ENCODE measurements at regions not wholly inside any gene's neighbourhood (a gene's known extent, or its start where the extent isn't known, plus 50 kb on each side); places are given as distances from the start of the nearest gene placed in this dataset.

DNA sequence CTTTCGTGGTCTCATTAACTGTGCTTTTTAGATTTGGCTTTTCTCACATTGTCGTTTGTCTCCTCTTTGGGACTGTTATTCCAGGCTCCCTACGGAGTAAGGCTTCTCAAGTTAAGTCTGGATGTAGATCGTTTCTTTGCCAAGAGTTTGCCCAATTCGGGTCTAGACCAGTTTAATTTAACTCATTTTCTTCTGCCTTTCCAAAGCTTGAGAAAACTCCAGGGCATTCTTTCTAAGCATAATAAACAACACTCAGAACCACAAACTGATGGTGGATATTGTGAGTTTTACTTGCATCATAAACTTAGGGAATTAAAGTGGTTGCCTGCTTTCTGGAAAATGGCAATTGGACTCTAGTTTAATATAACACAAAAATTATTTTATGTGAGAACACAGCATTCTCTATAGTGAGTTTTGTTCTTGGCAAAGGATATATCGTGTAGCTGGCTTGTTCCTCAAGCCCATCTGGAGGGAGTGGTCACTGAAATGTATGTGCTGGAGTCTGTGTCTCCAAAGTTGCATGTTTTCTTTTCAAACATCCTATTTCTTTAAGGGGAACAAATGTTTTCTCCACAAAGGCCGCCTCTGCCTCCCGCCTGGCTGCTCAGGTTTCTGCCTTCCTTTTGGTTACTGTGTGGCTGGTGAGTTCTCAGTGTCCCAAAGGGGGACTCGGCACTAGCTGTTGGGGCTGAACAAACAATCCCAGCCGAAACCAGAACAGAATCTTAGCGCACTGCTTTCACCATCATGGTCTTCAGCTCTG lies 211.3 kb upstream of the FBN2 start:
- DNase-seq, result no peak

DNA sequence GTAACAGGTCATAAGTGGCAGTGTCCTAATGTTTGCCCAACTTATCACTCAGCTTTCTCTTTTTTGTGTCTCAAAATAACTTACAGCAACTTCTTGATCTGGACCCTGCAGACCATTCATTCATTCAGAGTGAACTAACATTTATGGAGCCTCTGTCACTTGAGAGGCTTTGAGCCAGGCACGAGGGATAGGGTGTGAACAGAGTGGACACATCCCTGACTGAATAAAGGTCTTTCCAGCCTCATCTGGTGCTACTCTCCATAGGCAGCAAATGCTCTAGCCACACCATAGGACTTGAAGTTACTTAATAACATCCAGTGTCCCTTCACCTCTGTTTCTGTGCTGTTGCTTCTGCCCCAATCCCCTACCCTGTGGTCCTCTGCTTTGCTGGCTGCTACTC lies 212.1 kb upstream of the FBN2 start:
- DNase-seq, result no peak

DNA sequence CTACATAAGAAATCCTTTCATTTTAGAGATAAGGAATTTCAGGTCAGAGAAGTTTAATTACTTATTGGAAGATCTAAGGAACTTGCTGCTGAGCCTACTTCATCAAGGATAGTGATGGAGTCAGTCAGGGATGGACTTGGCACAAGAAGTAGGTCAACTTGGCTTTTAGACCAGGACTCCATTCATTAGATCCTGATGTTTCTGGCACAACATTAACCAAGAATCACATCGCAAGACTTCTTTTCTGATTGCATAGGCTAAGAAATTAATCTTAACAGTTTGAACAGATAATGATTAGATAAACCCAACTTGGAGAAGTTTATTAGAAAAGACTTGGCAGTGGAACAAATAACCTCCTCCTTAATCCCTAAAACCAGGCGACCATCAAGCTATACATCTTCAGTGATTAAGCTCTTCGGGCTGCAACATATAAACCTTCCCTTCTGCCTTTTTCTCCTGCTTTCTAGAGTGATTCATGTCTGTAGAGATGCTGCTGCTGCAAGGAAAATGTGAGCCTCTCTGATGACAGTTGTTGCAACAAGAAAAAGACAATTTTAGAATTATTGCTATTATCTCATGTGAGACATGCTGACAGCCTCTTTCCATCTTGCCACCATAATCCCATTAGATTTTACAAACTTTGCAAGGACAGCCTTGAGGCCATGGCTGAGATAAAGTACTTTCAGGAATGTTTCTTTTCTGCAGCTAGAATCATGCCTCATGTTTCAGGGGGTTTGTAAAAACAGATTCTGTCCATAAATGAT lies 207.9 kb upstream of the SLC27A6 start:
- no peak for DNase-seq

DNA sequence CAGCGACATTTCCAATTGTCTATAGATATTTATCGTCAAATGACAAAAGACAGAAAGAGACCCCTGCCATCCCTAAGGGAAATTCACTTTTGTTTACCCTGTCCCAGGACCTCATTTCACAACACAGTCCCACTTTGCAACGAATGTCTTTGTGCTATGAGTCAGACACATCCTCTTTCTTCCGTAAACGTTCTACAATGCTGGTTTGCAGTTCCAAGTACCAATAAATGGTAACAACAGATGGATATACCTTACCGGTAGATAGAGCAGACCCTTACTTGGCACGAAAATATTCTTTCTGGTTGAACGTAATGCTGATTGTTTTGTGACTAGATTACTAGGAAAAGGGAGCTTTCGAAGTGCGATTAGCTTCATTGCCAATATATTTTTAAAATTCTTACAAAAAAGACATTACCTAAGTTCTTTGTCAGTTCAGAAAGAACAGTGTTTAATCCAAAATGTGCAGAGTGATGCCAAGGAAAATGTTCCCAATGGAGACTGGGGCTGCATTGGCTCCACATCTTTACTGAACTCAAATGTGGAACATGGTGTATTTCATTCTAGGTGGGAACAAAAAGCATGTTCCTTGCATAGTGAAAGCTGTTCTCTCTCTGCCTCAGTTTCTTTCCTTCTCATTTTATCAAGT lies 202.5 kb upstream of the SLC27A6 start:
- DNase-seq, result no peak

DNA sequence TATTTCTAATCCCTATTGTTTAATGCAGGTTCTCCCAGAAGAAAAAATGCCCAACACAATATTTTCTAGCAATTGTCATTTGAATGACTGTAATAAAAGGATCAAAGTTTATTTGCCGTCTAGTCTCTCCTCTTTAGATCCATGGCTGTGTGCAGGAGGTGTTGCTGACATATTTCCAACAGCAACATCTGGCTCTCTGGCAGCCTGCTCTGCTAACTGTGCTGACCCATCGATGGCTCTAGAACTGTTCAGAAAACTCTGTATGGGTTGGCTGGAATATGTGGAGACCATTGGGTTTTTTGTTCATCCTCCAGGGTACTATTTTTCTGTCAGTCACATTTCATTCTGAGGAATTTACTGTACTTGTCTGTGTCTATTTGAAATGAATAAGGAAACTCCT lies 202.0 kb upstream of the SLC27A6 start:
- no peak for DNase-seq

DNA sequence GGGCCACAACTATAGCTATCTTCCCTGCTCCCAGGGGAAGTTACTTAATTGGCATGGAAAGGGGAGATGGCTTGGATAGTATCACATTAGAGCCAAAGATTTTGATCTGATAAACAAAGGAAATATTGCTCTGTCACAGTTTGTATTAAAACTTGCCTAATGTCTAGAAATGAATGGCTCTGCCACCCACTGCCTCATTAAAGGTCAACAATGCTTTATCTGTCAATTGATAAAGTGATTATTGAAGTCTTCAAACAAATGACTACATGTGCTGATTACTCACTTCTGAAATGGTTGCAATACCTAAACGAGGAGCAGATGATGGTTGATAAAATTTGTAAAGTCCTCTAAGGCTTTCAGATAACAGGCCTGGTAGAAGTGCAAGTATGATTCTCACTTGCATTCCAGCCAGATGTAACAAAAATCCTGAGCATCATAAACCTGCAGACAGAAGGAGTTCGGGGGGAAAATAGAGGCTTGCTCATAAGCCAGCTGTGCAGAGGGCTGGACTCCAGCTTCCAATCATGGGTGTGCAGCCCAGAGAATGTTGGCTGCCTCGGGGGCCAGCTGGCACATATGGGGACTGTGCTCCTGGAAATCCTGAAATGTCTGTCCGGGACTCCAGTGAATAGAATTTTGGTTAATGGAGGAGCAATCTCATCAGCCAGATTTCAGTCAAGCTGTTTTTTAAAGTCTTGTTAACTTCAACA lies 200.5 kb upstream of the SLC27A6 start:
- DNase-seq, result no peak

DNA sequence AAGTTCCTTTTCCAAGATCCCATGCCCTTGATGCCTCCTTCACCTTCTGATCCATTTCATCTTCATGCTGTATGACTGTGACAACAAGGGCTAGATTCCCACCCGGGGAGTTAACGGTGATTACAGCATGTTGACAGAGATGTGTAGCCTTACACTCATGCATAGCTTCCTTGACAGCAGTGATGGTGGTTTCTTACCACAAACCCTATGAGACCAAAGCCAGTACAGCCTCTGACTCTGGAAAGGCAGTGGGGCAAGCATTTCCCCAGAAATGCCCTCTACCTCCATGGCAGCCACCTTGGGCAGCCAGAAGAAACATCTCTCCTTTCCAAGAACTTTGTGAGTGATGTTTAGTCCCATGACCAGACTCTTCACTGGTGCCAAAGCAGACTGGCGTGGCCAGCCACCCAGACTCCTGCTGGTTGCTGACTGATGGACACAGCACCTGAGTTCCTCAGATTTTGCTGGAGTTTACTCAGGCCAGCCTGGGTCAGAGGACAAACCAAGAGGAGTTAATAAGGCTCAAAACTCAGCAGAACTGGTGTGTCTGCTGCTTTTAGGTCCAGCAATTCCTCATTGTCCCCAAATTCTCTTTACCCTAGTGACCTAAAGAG lies 199.7 kb upstream of the SLC27A6 start:
- no peak for DNase-seq

DNA sequence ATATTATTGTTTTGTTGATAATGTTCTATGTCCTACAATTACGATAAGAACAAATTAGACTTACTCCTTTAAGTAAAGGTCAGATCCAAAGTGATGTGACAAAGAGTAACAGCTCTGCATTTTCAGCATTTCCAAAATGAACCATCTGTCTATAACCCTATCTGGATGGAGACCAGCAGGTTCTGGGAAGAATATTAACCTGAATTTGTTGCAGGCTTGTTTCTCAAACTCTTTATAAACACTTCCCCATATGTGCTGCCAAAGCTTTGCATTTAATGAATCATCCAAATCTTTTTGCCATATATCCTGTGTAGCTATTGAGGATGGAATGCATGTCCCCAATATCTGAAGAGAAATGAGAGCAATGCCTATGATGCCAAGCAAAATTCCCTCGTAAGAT lies 198.9 kb upstream of the SLC27A6 start:
- no peak for DNase-seq

DNA sequence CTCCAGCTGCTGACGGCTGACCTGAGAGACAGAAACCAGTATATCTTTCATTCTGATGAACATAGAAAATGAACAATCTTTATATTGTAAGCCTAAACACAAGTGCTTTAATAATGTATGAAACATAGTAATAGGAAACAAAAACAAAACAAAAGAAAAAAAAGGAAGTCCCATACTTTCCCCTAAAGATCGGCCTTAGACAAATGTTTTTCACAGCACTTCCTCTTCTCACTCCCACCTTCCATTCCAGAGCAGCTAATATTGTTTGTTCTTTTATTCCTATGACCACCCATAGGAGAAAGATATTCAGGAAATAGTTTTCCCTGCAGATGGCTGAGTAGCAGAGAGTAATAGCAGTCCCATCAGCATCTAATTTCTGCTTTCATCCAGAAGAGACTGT lies 194.4 kb upstream of the SLC27A6 start:
- DNase-seq, result no peak

DNA sequence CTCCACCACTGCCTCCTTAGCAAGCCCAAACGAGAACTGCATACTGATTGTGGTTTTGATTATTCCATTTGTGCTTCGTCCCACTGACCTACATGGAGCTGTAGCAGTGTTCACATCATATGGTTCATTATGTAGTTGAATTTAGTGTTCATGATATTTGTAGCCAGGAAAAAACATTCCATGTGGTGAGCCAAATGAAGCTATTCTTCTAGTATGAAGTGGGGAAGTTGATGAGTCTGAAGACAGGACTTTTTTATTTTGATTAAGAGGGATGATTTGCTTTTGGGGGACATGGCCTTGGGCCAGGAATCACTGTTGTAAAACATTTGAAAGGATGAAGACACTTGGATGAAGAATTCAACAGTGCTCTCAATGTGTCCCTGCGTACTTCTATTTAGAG lies 192.9 kb upstream of the SLC27A6 start:
- no peak for DNase-seq

DNA sequence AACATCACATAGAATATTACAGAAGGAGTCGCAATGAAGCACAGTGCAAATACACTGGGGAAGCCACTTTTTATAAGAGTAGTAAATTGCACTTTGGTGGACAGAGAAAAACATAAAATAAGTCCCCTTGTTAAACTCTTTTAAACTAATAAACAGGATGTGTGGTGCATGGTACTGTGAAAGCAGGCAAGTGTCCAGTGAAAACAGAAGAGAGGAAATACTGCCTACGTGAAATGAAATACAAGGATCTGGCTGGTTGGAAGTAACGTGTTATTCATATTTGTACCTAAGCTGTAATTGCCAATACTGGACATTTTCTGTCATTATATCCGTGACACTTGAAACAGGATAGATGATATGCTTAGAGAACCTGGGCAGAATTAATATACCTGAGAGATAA lies 191.9 kb upstream of the SLC27A6 start:
- no peak for DNase-seq

DNA sequence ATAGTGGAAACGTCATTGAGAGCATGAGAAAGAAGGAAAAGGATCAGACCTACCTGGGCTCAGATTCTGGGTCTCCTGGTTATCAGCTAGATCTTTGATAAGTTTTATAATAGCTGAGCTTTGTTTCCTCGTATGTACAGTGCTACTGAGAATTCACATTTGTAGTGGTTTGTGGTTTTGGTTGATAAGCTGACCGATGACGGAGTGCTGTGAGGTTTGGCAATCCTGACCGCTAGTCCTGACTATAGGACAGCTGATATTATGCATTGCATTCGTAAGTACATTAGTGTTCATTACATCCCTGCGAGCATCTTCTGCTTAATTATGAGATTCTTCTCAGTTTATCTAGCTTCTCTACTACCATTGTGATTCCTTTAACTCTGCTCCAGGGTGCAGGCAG lies 190.7 kb upstream of the SLC27A6 start:
- no peak for DNase-seq

DNA sequence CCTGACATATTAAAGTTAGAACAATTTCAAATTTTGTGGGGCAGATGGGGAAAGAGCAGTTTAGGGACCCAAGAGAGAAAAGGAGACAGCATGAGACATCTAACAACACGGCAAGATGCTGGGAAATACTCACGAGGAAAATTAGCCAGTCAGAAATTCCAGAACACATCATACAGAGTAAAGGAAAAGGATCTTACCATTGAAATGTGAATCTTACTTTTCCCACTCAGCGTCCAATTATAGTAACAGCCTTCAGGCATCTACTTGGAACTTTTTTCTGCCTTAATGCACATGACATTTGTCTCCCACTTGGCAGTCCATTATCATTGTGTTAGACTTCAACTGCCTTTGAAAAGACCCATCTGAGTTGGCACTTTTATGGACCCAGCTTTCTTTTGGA lies 189.7 kb upstream of the SLC27A6 start:
- DNase-seq, result no peak

DNA sequence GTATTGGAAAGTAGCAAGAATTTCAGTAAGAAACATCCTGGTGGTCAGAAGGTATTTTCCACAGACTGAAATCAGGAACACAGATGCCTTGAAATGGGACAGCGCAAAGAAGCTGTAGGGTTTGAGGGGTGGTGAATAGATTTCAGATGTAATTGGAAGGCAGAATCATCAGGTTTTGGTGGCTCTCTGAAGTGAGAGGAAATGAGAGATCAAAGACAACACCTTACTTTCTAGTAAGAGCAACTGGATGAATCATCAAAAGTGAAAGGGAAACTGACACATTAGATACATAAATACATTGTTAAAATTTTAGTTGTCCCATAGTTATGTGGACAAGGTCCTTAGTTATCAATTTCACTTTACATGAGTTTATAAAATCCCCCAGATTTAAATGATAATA lies 188.2 kb upstream of the SLC27A6 start:
- no peak for DNase-seq

DNA sequence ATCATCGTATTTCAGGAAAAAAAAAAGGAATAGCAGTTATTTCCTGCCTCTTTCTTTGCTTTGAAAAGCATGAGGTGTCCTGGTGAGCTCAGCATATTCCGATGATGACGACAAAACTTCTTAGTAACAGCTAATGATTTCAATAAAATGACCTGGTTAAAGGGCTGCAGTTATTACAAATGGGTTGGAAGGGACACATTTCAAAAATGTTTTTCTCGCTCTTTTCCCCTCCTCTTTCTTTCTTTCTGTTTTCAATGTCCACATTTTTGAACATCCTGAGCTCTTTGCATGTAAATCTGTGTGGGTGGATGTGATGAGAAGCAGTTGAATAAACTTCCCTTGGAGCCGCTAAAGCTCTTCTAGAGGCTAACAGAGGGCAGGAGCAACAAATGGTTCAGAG lies 186.8 kb upstream of the SLC27A6 start:
- no peak for DNase-seq

DNA sequence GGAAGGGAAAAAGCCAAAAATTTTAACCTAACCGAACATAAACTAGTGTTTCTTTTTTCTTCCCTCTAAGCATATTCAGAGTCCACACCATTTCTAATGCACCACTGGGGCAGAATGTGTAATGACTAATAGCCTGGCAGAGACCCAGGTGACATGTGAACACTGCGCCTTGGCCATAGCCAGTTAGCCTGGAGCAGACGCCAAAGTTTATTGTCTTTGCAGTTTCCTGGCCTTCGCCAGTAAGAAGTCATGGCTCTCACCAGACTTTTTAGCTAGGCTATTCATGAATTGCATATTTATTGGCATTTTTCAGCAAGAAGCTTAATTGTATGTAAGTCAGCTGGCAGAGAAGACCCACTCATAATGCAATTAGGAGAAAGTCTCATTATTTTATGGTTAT lies 182.8 kb upstream of the SLC27A6 start:
- no peak for DNase-seq

DNA sequence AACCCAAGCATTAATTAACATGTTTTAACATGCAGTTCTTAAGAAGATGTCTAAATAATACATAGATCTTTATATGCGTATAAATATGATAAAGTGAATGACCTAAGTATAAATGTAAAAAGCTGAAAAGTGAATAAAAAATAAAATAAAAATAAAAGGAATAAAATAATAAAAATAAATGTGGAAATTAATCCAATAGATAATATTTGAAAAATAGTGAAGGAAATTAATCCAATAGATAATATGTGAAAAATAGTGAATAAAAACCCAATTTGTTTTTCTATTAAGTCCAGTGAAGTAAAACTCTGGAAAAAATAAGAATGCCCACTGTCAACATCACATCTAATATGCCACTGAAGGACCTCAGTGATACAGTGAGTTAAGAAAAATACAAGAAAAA lies 180.6 kb upstream of the SLC27A6 start:
- no peak for DNase-seq

DNA sequence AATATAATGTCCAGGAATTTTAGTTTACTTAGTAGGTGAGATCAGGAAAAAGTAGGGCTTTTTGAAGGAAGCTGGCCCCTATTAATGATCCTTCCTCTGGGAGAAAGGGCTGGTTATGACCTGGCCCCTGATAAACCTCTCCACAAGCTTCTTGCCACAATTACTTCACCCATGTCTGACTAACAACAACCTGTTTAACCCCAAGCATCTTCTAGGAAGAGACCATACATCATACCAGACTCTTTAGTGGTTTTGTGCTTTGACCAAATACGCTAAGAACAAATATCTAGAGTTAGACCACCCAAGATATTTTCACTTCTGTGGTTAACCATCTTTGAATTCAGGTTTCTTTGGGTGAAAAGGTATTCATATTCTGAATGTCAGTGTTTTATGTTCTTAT lies 174.0 kb upstream of the SLC27A6 start:
- no peak for DNase-seq

DNA sequence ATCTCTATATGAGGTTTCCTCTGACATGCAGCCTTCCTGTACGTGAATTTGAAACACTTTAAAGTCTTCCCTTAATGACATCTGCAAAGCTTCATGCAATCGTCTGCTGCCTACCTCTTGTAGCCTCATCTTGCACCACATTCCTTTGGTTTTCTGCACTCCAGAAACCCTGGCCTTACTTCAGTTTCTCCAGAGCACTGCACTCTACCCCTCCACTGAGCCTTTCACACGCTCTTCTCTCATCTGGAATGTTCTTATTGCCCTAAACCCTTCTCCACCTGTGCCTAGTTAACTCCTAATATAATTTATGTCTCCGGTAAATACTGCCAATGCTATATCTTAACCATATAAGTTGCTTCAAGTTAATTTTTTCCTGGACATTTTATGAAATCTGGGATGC lies 168.8 kb upstream of the SLC27A6 start:
- DNase-seq, result no peak

DNA sequence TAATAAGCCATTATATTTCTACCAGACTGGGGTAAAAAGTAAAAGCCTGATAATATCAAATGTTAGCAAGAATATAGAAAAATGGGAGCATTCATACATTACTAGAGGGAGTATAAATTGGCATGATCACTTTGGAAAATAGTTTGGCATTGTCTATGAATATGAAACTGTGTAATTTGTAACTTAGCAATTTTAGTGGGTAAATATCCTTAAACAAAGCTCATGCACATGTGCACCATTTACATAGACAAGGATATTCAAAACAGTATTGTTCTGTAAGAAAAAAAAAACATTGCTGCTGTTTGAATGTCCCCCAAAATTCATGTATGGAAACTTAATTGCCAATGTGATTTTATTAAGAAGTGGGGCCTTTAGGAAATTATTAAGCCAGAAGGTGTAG lies 166.4 kb upstream of the SLC27A6 start:
- no peak for DNase-seq

DNA sequence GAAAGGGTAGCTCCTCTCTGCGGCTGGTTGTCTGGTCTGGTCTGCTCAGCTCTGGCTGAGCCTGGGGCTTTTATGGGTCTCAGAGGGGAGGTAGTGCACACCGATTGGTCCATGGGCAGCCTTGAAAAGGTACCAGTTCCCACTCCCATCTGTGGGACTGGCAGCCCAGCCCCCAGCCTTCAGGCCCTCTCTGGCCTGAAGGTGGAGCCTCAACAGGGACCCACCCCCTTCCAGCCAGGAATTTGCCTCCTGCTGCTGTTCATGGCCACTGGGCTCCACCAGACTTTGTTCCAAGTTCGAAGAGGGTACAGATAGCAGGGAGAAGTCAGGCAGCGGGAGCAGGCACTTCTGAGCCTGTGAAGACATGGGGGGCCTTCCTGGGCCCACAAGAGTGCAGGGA lies 165.3 kb upstream of the SLC27A6 start:
- no peak for DNase-seq

DNA sequence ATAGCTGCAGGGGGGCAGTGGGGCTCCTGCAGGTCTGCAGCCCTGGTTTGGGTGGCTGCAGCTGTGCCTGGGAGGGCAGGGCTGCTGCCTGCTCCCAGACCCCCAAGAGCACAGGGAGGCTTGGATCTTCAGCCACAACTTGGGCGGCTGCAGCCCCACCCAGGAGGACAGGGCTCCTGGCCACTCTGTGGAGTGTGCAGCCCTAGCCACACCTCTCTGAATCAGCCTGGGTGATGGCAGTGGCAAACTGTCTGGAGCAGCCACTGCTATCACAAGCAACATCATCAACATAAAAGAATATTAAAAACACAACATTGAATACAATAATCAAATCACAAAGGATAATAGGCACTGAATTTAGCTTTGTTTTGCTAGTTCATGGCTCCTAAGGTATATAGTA lies 164.9 kb upstream of the SLC27A6 start:
- DNase-seq, result no peak
